NCI-H524 treated with DMSO at 0.1 percent for 48 hours (cell line): ENCODE measurements at regions not wholly inside any gene's neighbourhood (a gene's known extent, or its start where the extent isn't known, plus 50 kb on each side); places are given as distances from the start of the nearest gene placed in this dataset.

Source experiments
- DNase-seq: peaks from one replicate; lab custom pipeline; 2025; lab: John Stamatoyannopoulos, UW

GRCh38 chr4:31059753-31060522 is 339.8 kb downstream of the PCDH7 start:
- DNase-seq = no peak

DNA sequence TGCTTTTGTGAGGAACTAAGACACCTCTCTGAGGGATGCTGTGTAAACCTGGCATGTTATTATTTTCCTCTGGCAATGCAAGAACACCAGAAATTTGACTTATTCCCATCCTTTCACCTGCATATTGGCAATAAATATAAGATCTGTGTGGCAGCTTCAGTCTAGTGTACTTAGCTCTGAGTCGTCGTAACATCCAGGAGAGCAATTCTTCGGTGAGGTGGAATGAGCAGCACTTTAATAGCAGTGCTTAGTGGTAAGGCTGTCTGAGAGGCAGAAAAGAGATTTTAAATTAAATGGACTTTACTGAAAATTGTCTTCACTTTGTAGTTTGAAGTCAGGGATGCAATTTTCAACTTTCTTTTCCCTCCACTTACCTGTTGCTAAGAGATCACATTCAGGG is 344.9 kb downstream of the PCDH7 start:
- no peak for DNase-seq

- DNase-seq = no peak
Observed at GRCh38 chr4:31068257-31069075, 348.3 kb downstream of the PCDH7 start.

DNA sequence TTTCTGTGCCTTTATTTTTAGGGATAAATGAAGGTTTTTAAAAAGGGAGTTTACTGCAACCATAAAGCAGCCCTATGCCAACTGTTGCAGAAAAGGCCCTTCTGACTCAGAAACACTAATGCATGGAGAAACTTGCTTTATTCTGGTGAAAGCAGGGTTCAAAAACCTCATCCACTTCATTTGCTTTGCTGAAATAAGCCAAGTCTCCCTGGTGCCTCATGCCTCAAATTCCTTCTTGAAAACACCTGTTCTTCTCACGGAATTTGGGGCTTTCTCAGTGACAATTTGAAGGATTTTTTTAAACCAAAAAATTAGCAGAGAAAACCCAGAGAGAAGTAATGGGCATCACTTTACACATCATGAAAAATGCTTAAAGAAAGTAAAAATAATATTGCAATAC is 349.0 kb downstream of the PCDH7 start:
- no peak for DNase-seq

- DNase-seq = no peak
Observed at GRCh38 chr4:31071508-31072486, 351.6 kb downstream of the PCDH7 start.

DNA sequence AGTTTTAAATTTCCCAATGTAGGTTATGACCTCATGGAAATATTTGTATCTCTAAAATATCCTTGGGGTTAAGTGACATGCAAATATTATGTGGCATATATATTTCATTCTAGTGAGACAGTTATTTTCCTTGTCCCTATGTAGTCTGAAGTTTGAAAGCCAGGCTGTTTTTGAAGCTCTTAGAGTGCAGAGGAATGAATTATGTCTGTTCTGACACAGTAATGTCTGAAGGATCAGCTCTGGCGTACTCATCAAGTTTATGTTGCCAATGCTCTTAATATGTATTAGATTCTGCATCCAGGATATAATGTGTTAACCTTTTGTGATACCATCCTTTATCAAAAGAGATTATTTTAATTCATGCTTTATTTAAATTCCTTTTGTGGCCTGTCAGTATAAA is 355.8 kb downstream of the PCDH7 start:
- DNase-seq = no peak

GRCh38 chr4:31078661-31079060 is 358.5 kb downstream of the PCDH7 start:
- DNase-seq = no peak

DNA sequence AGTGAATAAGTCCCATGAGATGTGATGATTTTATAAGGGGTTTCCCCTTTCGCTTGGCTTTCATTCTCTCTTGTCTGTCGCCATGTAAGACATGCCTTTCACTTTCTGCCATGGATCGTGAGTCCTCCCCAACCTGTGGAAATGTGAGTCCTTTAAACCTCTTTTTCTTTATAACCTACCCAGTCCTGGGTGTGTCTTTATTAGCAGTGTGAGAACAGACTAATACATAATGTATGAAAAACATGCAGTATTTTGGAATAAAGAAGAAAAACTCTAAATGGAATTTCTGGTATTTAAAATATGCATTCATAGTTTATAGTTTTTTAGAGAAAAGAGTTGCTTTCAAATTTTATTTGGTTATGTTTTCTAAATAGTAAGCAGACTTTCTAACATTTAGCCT is 360.7 kb downstream of the PCDH7 start:
- DNase-seq = no peak

DNA sequence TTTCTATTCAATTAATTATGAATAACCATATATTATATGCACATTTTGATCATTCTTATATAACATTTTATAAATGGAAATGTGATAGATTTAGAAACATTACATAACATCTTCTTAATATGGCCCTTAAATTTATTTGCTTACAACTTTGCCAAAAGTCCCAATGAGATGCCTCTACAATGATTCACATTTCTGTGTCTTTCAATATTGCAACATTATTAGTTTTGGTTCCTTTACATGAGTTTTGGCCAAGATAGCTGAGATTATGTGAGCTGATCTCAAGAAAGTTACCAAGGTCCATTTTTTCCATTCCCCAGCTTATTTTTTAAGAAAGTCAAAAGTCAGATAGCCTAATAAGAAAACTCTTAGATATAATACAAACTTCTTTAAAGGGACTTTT is 361.2 kb downstream of the PCDH7 start:
- no peak for DNase-seq

- DNase-seq = peak; percentile 54
Observed at GRCh38 chr4:31083456-31083855, 363.3 kb downstream of the PCDH7 start.

DNA sequence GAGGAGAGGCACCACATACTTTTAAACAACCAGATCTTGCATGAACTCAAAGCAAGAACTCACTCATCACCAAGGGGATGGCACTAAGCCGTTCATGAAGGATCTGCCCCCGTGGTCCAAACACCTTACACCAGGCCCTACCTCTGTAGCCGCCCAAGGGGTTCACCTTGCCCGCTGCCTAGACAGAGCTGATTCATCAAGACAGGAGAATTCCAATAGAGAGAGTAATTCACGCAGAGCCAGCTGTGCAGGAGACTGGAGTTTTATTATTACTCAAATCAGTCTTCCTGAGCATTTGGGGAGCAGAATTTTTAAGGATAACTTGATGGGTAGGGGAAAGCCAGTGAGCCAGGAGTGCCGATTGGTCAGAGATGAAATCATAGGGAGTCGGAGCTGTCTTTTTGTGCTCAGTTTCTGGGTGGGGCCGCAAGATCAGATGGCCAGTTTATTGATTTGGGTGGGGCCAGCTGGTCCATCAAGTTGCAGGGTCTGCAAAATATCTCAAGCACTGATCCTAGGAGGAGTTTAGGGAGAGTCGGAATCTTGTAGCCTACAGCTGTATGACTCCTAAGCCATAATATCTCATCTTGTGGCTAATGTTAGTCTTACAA is 364.7 kb downstream of the PCDH7 start:
- DNase-seq = no peak

DNA sequence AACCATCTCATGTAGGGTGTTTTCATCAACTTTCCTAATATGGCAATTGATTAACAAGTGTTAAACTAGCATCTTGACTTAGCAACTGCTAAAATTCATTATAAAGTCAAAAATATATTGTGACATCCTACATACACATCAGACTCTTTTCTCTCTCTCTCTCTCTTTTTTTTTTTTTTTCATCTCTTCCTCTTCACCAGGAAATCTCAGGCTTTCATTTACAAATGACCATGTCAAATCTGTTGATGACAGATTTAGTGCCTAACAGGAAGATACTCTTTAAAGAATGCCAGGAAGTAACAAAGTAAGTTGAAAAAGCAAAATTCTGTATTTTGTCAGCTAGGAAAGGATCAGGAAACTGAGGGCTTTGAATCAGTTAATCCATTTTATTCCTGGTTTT is 365.5 kb downstream of the PCDH7 start:
- DNase-seq = no peak

DNA sequence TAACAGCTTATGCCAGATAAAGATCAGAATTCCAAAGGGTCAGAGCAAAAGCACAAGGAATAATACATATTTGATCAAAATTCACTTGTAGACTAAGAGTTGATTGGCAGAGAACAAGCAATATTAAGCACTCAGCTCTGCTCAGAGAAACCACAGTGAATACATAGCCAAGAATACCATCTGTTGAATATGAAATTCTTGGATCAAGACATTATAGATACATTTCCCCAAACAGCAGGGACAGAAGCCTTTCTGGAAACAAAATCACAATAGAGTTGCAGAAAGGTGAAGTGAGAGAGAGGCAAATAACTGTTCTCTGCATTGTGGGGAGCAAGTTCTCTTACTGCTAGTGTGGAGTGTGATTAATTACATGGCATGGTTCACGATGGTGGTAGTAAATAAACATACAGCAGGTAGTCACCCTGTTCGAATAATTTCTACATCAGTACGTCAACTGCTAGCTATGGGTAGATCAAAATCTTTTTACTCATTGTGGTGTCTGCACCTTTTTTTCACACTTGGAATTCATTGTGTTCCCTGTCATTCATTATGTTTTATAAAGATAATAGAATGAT is 366.7 kb downstream of the PCDH7 start:
- no peak for DNase-seq

DNA sequence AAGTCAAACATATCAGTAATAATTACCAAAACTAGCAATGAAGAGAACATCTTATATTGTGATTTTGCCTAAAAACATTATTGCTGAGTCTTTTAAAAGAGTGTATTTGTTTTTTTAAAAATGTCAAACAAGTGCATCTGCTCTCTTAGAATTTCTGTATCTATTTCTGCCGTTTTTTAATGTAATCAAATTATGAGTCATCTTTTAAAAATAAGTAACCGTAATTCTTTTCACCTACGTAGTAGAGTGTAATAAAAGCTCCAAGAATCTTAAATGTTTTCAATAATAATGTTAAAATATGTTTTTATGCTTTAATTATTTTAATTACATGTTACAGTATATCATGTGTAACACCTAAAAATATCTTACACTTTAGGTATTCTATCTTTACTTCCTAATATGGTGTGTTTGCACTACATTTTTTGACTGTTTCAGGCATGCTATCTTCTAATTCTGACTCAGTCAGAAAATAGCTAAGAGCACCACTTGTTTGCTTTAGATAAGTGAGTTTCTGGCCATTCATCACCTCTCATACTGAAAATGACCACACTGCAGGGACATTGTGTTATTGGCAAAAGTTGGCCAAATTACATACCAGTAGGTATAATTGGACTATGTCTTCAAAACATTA is 368.5 kb downstream of the PCDH7 start:
- no peak for DNase-seq

DNA sequence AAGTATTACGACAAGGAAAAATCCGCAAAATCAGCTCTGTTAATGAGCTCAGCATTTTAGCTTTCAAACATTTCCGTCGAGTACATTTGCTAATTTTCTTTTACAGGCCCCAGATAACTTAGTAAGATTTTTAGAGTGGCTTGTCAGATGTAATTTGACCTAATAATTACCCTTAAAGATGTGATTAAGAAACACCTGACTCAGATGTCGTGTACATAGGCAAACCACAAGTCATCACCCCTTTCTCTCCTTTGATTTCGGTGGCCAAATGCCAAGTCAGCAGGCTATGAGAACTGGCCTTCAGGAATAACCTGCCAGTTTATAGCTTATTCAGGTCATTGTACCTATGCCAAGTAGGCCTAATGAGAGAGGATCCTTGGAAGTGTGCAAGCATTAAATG is 369.6 kb downstream of the PCDH7 start:
- peak; percentile 67 for DNase-seq

- no peak for DNase-seq
Observed at GRCh38 chr4:31094474-31094873, 374.3 kb downstream of the PCDH7 start.

DNA sequence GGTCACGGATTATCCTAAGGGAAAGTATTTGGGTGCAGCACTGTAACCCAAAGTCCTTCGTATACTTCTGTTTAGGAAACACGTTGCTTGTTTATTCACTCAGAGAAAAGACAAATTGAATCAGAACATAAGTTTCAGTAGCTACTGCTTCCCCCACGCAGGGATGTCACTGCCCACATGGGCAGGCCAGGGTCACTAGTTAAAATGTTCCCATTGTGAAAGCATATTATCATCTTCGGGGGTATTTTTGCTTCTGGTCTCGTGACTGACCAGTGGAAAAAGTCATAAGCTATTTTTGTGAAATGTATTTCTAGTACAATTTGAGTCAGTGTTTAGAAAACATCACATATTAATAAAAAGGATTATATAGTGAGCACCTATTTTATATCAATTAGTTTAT is 377.8 kb downstream of the PCDH7 start:
- no peak for DNase-seq

- DNase-seq = no peak
Observed at GRCh38 chr4:31100536-31100935, 380.4 kb downstream of the PCDH7 start.

DNA sequence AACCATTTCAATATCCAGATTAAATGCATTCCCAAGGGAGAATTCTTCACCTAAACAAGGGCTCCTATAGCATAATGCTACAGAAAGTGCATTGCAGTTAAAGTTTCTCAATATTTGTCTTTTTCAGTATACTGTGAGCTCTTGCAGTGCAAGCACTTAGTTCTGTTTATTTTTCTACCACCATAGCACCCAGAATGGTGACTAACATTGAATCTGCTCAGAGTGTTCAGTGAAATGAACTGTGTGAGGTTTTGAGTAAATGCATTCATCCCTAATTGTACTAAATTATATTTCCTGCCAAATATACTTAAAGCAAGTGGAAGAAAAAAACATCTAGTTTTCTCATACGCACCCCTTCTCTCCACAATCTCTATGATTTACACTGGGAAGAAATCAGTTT is 383.9 kb downstream of the PCDH7 start:
- no peak for DNase-seq

DNA sequence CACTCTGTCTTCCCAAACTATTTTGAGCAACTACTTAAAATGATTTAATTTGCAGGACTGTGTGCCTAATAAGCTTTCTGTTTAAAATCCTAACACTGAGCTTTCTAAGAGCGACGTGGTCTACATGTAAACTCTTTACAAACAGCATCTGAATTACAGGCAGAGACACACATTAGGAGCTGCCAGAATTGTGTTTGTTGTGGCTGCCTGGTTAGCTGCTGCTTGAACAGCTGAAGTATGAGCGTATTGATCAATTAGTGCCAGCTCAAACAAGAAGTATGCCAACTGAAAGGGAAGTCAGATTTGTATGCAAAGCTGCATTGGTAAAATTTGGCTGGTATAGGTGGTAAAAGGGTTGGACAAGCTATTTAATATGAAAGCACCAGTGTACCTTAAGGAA is 384.4 kb downstream of the PCDH7 start:
- no peak for DNase-seq

- DNase-seq = no peak
Observed at GRCh38 chr4:31106419-31106818, 386.2 kb downstream of the PCDH7 start.
